ENCODE measurements at regions not wholly inside any gene's neighbourhood (a gene's known extent, or its start where the extent isn't known, plus 50 kb on each side); places are given as distances from the start of the nearest gene placed in this dataset.

- Histone ChIP-seq H3K4me1 (no peaks in the 10 kb centered on the region), H3K4me3 (no peak overlapping the region), H3K27me3 (no peaks in the 10 kb centered on the region), H3K36me3 (no peaks in the 10 kb centered on the region), H3K27ac (no peak overlapping the region), H3K9me3 (no peaks in the 10 kb centered on the region)
- DNase-seq: no peak
- intact Hi-C loops (cut with DNase I): no loop called here
- no peak for TF ChIP-seq CTCF (IDR thresholded peaks at IDR 0.05)
- no peak for TF ChIP-seq POLR2A (IDR thresholded peaks at IDR 0.05)
- 65 to 76% (median 68%) methylated on average over 5 of the region's 5 CpGs for WGBS, 4 donors
- no peak for ATAC-seq
These were observed 702.9 kb upstream of the POU3F2 start for GRCh38 chr6:98131290-98131990.

- H3K36me3 ChIP-seq: no peaks in the 10 kb centered on the region
- no peaks in the 10 kb centered on the region for H3K4me1 ChIP-seq
- no peaks in the 10 kb centered on the region for H3K9me3 ChIP-seq
- TF ChIP-seq CTCF (IDR thresholded peaks at IDR 0.05): no peak
- TF ChIP-seq POLR2A (IDR thresholded peaks at IDR 0.05): no peak
- H3K27ac ChIP-seq: no peak overlapping the region
- intact Hi-C loops (cut with DNase I): no loop called here
- H3K27me3 ChIP-seq: no peaks in the 10 kb centered on the region
- DNase-seq: no peak
- H3K4me3 ChIP-seq: no peak overlapping the region
- no peak for ATAC-seq
- 11% methylated on average over 4 of the region's 4 CpGs for WGBS, 4 donors
These were observed 698.0 kb upstream of the POU3F2 start for GRCh38 chr6:98136333-98136732.

GRCh38 chr6:98137391-98137790 is 697.0 kb upstream of the POU3F2 start:
- Histone ChIP-seq H3K27ac (no peak overlapping the region), H3K4me3 (no peak overlapping the region), H3K9me3 (peaks cover 0 to 2% (median 0%) of the 10 kb centered on the region in 12 donors)

GRCh38 chr6:98142839-98143238 is 691.5 kb upstream of the POU3F2 start:
- Histone ChIP-seq H3K9me3 (peaks cover 0 to 18% (median 0%) of the 10 kb centered on the region in 12 donors), H3K27me3 (no peaks in the 10 kb centered on the region), H3K27ac (no peak overlapping the region), H3K4me1 (no peaks in the 10 kb centered on the region), H3K4me3 (no peak overlapping the region), H3K36me3 (no peaks in the 10 kb centered on the region)
- 84 to 89% (median 86%) methylated on average over 6 of the region's 6 CpGs for WGBS, 4 donors
- no peak for DNase-seq
- ATAC-seq: no peak
- intact Hi-C loops (cut with DNase I): no loop called here
- no peak for TF ChIP-seq CTCF (IDR thresholded peaks at IDR 0.05)
- no peak for TF ChIP-seq POLR2A (IDR thresholded peaks at IDR 0.05)

More at GRCh38 chr6:98137391-98137790, 697.0 kb upstream of the POU3F2 start:
- DNase-seq (no peak), ATAC-seq (no peak)
- no peaks in the 10 kb centered on the region for H3K36me3 ChIP-seq
- TF ChIP-seq POLR2A (IDR thresholded peaks at IDR 0.05) (no peak), CTCF (IDR thresholded peaks at IDR 0.05) (no peak)
- WGBS, 4 donors: 0 to 5% (median 0%) methylated on average over 1 of the region's 1 CpG
- no peaks in the 10 kb centered on the region for H3K4me1 ChIP-seq
- intact Hi-C loops (cut with DNase I): no loop called here
- no peaks in the 10 kb centered on the region for H3K27me3 ChIP-seq
